ENCODE measurements at regions not wholly inside any gene's neighbourhood (a gene's known extent, or its start where the extent isn't known, plus 50 kb on each side); places are given as distances from the start of the nearest gene placed in this dataset.

DNA sequence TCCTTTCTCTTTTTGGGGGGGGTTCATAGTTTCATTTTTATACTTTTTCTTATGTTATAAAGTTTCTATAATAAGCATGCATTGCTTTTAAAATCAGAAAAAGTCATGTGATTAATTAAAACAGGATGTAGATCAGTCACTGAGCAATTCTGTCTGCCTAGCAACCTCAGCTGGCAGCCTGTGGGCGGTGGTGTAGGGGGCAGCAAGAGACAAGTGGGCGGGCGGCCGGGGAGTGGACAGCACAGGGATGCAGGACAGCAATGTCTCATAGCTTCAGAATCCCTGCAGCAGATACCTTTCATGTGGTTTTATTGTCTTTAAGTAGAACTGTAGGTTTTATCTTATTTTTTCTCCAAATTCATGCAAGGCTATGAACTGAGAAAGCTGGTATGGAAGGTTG is 101.9 kb upstream of the S1PR3 start:
- no peak overlapping the region for H3K4me3 ChIP-seq (ENCODE audit: low read depth, low read length)
- TF ChIP-seq CTCF (IDR thresholded peaks at IDR 0.05; ENCODE audit: low read depth, low read length, missing control alignments): no peak
- DNase-seq (ENCODE audit: low read depth): no peak
- in situ Hi-C loops (cut with HindIII; ENCODE audit: low sequenced_read_pairs): no loop called here

- no peak overlapping the region for H3K4me3 ChIP-seq (ENCODE audit: low read depth, low read length)
- in situ Hi-C loops (cut with HindIII; ENCODE audit: low sequenced_read_pairs): no loop called here
- TF ChIP-seq CTCF (IDR thresholded peaks at IDR 0.05; ENCODE audit: low read depth, low read length, missing control alignments): no peak
- DNase-seq (ENCODE audit: low read depth): no peak
Observed at GRCh38 chr9:88890546-88890945, 100.7 kb upstream of the S1PR3 start.

DNA sequence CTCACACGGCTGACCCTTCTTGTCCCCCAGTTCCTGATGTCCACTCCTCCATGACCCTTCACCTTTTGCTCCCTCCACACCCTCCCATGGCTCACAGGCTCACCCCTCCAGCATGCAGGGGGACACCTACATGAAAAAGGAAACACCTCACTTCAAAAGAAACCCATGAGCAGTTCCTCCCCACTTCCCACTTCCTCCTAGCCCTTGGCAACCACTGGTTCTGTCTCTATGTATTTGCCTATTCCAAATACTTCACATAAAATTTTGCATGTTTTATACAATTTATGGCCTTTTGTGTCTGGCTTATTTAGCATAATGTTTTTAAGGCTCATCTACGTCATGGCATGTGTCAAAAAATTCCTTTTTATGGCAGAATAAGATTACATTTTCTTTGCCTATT is 100.2 kb upstream of the S1PR3 start:
- H3K4me3 ChIP-seq (ENCODE audit: low read depth, low read length): no peak overlapping the region
- no peak for DNase-seq (ENCODE audit: low read depth)
- in situ Hi-C loops (cut with HindIII; ENCODE audit: low sequenced_read_pairs): no loop called here
- no peak for TF ChIP-seq CTCF (IDR thresholded peaks at IDR 0.05; ENCODE audit: low read depth, low read length, missing control alignments)

GRCh38 chr9:88892724-88893123 is 98.5 kb upstream of the S1PR3 start:
- in situ Hi-C loops (cut with HindIII; ENCODE audit: low sequenced_read_pairs): no loop called here
- no peak for TF ChIP-seq CTCF (IDR thresholded peaks at IDR 0.05; ENCODE audit: low read depth, low read length, missing control alignments)
- no peak overlapping the region for H3K4me3 ChIP-seq (ENCODE audit: low read depth, low read length)
- DNase-seq (ENCODE audit: low read depth): no peak

GRCh38 chr9:88897081-88897480 is 94.2 kb upstream of the S1PR3 start:
- DNase-seq (ENCODE audit: low read depth): no peak
- no peak overlapping the region for H3K4me3 ChIP-seq (ENCODE audit: low read depth, low read length)
- TF ChIP-seq CTCF (IDR thresholded peaks at IDR 0.05; ENCODE audit: low read depth, low read length, missing control alignments): no peak
- in situ Hi-C loops (cut with HindIII; ENCODE audit: low sequenced_read_pairs): no loop called here

GRCh38 chr9:88898039-88898720 is 93.1 kb upstream of the S1PR3 start:
- no peak for DNase-seq (ENCODE audit: low read depth)
- no peak for TF ChIP-seq CTCF (IDR thresholded peaks at IDR 0.05; ENCODE audit: low read depth, low read length, missing control alignments)
- in situ Hi-C loops (cut with HindIII; ENCODE audit: low sequenced_read_pairs): no loop called here
- no peak overlapping the region for H3K4me3 ChIP-seq (ENCODE audit: low read depth, low read length)
